Upper lobe of left lung (tissue), 4 donors: ENCODE measurements at regions not wholly inside any gene's neighbourhood (a gene's known extent, or its start where the extent isn't known, plus 50 kb on each side); places are given as distances from the start of the nearest gene placed in this dataset.
"Not testable (repeated sequence)": the region's sequence is repeated elsewhere in the genome, so short reads cannot be mapped to it uniquely, and the experiment has no call there.

ENCODE experiments used
- EP300 ChIP-seq, 4 donors: sonication (generic); formaldehyde crosslinking; IDR thresholded peaks; one replicate each; pipeline ENCODE4 v1.5.1; 2017; ENCODE audit warnings: antibody characterized with exemption in 4 of 4, control low read depth in 2 of 4
- POLR2A ChIP-seq, 4 donors: fragments of 450-650 bp; IDR thresholded peaks; one replicate each; pipeline ENCODE4 v1.5.1; 2016 to 2017; ENCODE audit warnings: antibody characterized with exemption in 4 of 4, mild to moderate bottlenecking in 2 of 4
- TF ChIP-seq, protein P1 (sequence below), 6 experiments: fragments of 450-650 bp in 4 of 6; fragments of 200-600 bp in 2 of 6; sonication (generic) in 2 of 6; IDR thresholded peaks; one replicate each; pipeline ENCODE4 v1.5.1; 2016 to 2019; ENCODE audit warnings: antibody characterized with exemption in 6 of 6

DNA sequence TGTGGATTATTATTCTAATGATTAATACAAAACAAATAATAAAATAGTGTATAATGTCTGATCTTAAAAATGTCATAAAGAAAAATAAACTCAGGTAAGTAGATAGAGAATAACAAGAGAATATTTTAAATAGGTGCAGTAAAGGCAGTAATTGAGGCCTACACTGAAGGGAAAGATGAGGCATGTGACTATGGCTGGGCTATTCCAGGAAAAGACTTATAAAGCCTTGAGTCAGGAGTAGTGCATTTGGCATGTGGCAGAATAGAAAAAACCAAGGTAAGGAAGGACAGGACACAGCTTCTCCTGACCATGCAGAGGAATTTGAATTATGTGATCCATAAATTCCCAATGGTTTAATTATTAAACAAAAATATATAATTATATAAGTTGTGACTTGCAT lies 215.6 kb upstream of the C1QTNF3 start:
- TF ChIP-seq, protein P1, sequence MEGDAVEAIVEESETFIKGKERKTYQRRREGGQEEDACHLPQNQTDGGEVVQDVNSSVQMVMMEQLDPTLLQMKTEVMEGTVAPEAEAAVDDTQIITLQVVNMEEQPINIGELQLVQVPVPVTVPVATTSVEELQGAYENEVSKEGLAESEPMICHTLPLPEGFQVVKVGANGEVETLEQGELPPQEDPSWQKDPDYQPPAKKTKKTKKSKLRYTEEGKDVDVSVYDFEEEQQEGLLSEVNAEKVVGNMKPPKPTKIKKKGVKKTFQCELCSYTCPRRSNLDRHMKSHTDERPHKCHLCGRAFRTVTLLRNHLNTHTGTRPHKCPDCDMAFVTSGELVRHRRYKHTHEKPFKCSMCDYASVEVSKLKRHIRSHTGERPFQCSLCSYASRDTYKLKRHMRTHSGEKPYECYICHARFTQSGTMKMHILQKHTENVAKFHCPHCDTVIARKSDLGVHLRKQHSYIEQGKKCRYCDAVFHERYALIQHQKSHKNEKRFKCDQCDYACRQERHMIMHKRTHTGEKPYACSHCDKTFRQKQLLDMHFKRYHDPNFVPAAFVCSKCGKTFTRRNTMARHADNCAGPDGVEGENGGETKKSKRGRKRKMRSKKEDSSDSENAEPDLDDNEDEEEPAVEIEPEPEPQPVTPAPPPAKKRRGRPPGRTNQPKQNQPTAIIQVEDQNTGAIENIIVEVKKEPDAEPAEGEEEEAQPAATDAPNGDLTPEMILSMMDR (IDR thresholded peaks at IDR 0.05) = not testable (repeated sequence)
- not testable (repeated sequence) for TF ChIP-seq POLR2A, EP300 (IDR thresholded peaks at IDR 0.05)
